ENCODE measurements at regions not wholly inside any gene's neighbourhood (a gene's known extent, or its start where the extent isn't known, plus 50 kb on each side); places are given as distances from the start of the nearest gene placed in this dataset.

DNA sequence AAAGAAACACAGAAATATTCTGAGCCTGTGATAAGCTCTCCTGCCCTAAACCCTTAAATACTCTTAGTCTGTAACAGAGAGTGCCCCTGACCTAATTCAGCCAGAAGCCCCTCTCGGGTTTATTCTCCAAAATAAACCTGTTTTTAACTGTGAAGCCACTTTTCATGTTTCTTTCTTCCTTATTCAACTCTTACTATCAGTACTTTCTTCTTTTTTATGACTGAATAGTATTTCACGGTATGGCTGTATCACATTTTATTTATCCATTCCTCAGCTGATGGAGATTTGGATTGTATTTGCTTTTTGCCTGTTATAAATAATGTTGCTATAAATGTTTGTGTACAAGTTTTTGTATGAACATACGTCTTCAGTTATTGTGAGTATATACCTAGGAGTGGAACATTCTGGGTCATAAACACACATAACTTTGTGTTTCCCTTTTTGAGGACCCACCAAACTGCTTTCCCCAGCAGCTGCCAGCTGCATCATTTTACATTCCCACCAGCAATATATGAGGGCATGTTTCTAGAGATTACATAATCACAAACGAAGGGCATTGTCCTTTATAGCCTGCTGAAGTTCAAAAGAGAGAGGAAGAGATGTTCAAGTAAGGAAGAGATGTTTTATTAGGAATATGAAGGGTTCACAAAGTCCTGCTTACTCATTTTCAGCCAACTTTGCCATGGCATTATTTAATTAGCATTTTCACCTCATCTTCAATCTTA lies 199.4 kb upstream of the NUDT4 start:
- H3K27me3 ChIP-seq (ENCODE audit: control insufficient read depth, insufficient read depth, low read length), result no peaks in the 10 kb centered on the region
- H3K4me3 ChIP-seq (ENCODE audit: low read length), result no peak overlapping the region
- no peaks in the 10 kb centered on the region for H3K9me3 ChIP-seq (ENCODE audit: control insufficient read depth, insufficient read depth, low read length)
- no peaks in the 10 kb centered on the region for H3K4me1 ChIP-seq (ENCODE audit: control insufficient read depth, insufficient read depth, low read length)
- no CpG with 5 or more reads among the region's 4 CpGs for WGBS (ENCODE audit: insufficient coverage, insufficient read length)
- no peak for DNase-seq (ENCODE audit: low read depth, low spot score)
- H3K27ac ChIP-seq (ENCODE audit: low read length), result no peak overlapping the region
- H3K36me3 ChIP-seq (ENCODE audit: control insufficient read depth, insufficient read depth, low read length), result no peaks in the 10 kb centered on the region

DNA sequence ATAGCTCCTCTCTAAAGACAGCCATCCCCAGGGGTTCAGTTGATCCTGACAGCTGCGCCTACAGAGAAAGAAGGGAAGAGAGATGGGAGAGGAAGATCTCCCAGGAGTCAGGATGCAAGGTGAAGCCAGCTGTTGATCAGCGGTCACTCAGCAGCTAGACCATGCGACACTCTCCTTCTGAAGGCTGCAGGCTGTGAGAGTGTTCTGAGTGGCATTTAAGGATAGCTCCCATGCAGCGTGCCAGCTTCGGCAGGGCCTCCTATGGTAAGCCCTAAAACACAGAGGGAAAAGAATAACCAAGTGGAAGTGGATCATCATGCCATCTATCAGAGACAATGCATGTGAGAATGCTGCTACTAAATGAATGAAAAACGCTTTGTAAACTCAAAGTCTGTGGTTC lies 197.9 kb upstream of the NUDT4 start:
- Histone ChIP-seq H3K36me3 (ENCODE audit: control insufficient read depth, insufficient read depth, low read length) (no peaks in the 10 kb centered on the region), H3K27me3 (ENCODE audit: control insufficient read depth, insufficient read depth, low read length) (no peaks in the 10 kb centered on the region), H3K4me1 (ENCODE audit: control insufficient read depth, insufficient read depth, low read length) (no peaks in the 10 kb centered on the region), H3K27ac (ENCODE audit: low read length) (no peak overlapping the region), H3K4me3 (ENCODE audit: low read length) (no peak overlapping the region), H3K9me3 (ENCODE audit: control insufficient read depth, insufficient read depth, low read length) (no peaks in the 10 kb centered on the region)
- no peak for DNase-seq (ENCODE audit: low read depth, low spot score)
- no CpG with 5 or more reads among the region's 6 CpGs for WGBS (ENCODE audit: insufficient coverage, insufficient read length)

DNA sequence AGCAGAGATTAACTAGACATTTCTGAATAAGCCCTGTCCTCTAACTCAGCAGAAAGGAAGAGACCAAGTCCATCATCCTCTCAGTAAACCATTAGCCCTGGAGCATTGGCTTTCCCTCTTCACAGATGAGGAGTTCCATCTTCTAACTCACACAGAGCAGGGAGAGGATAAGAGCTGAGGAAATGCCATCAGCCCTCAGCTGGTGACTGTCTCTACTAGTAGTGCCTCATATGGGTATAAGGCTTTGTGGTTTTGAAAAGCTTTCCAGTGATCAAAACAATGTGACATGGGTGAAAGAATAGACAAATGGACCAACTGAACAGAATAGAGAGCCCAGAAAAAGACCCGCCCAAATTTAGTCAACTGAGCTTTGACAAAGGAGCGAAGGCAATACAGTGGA lies 197.2 kb upstream of the NUDT4 start:
- no peaks in the 10 kb centered on the region for H3K36me3 ChIP-seq (ENCODE audit: control insufficient read depth, insufficient read depth, low read length)
- no peak overlapping the region for H3K27ac ChIP-seq (ENCODE audit: low read length)
- no peaks in the 10 kb centered on the region for H3K9me3 ChIP-seq (ENCODE audit: control insufficient read depth, insufficient read depth, low read length)
- DNase-seq (ENCODE audit: low read depth, low spot score), result no peak
- no peaks in the 10 kb centered on the region for H3K4me1 ChIP-seq (ENCODE audit: control insufficient read depth, insufficient read depth, low read length)
- no peaks in the 10 kb centered on the region for H3K27me3 ChIP-seq (ENCODE audit: control insufficient read depth, insufficient read depth, low read length)
- no CpG with 5 or more reads among the region's 2 CpGs for WGBS (ENCODE audit: insufficient coverage, insufficient read length)
- H3K4me3 ChIP-seq (ENCODE audit: low read length), result no peak overlapping the region

DNA sequence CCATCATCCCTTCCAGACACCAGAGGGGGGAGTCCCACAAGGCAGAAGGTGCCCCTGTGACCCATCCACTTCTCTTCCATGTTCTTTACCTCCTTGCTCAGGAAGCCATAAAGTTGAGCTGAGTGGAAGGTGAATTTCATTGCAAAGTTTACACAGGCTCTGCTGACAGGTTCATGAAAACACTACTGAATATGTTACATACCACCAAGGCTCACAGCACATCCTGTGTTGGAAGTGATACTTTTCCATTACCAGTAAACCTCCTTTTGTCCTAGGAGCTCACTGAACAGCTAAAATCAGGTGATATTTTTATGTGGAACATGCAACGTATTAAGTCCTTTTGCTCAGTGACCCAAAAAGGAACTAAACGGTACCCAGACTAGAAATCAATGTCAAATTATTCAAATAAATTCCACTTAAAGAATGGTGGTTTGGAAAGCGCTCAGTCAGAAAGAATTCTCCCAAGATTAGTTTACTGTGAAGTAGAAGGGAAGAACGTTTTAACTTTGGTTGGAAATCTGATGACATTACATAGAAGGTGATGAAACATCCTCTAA lies 196.2 kb upstream of the NUDT4 start:
- no peaks in the 10 kb centered on the region for H3K36me3 ChIP-seq (ENCODE audit: control insufficient read depth, insufficient read depth, low read length)
- no peaks in the 10 kb centered on the region for H3K27me3 ChIP-seq (ENCODE audit: control insufficient read depth, insufficient read depth, low read length)
- H3K9me3 ChIP-seq (ENCODE audit: control insufficient read depth, insufficient read depth, low read length), result no peaks in the 10 kb centered on the region
- no CpG with 5 or more reads among the region's 4 CpGs for WGBS (ENCODE audit: insufficient coverage, insufficient read length)
- H3K4me1 ChIP-seq (ENCODE audit: control insufficient read depth, insufficient read depth, low read length), result no peaks in the 10 kb centered on the region
- no peak overlapping the region for H3K27ac ChIP-seq (ENCODE audit: low read length)
- no peak for DNase-seq (ENCODE audit: low read depth, low spot score)
- no peak overlapping the region for H3K4me3 ChIP-seq (ENCODE audit: low read length)

DNA sequence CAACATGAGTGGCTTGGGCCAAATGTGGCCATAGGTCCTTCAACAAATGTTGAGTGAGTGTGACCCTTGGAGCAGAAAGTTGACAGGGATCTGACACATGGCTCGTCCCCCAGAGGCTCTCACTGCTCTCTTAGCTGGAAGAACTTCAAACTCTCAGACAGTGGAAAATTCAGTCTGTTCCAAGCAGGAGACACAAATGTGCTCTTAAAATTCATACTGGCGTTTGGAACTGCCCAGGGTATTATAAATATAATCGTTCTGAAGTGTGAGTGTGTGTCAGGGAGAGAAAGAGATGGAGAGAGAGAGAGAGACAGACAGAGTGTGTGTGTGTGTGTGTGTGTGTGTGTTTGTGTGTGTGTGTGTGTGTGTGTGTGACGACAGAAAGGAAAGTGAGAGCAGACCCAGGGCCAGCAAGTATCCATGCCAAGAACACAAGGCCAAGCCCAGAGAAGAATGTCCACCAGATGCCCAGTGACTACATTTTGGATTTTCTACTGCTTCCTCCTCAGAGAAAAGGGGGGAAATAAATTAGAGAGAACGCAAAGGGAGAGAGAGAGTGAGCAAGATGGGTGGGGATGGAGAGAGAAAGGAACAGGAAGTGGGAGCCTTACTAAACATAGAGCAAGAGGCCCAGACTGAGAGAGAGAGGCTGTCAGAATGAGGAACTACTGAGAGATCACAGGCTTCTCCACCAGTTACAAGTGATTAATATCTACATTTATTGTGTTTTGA lies 193.6 kb upstream of the NUDT4 start:
- H3K4me1 ChIP-seq (ENCODE audit: control insufficient read depth, insufficient read depth, low read length), result no peaks in the 10 kb centered on the region
- no peak overlapping the region for H3K4me3 ChIP-seq (ENCODE audit: low read length)
- WGBS (ENCODE audit: insufficient coverage, insufficient read length), result no CpG with 5 or more reads among the region's 5 CpGs
- DNase-seq (ENCODE audit: low read depth, low spot score), result no peak
- no peaks in the 10 kb centered on the region for H3K27me3 ChIP-seq (ENCODE audit: control insufficient read depth, insufficient read depth, low read length)
- H3K27ac ChIP-seq (ENCODE audit: low read length), result no peak overlapping the region
- H3K9me3 ChIP-seq (ENCODE audit: control insufficient read depth, insufficient read depth, low read length), result no peaks in the 10 kb centered on the region
- H3K36me3 ChIP-seq (ENCODE audit: control insufficient read depth, insufficient read depth, low read length), result no peaks in the 10 kb centered on the region

DNA sequence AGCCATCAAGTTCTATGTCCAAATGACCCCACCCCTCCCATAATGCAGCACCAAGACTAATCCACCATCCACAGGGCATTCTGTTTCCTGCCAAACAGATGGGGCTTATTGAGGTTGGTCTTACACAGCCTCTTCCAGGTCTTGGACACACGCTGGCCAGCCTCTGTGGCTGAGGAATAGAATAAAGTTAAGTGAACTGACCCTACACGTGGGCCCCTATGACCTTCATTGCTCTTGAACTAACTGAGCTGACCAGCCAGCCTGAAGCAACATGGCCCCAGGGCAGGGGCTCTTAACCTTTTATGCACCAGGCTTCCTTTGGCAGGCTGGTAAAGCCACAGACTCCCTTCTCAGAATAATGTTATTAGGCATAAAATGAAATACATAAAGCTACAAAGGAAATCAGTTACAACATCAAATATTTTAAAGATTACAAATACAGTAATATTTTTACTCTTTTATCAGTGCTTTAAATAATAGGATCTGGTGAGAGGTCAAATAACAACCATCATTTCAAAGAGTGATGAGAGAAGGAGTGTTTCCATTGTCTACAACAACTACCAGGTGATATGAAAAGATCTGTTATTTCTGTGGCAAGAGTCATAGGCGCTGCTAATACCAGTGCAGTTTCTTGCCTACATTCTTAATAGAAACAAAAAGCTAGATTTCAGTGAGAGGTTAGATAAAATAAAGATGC lies 192.9 kb upstream of the NUDT4 start:
- no peaks in the 10 kb centered on the region for H3K36me3 ChIP-seq (ENCODE audit: control insufficient read depth, insufficient read depth, low read length)
- no peak overlapping the region for H3K27ac ChIP-seq (ENCODE audit: low read length)
- no peaks in the 10 kb centered on the region for H3K9me3 ChIP-seq (ENCODE audit: control insufficient read depth, insufficient read depth, low read length)
- no peaks in the 10 kb centered on the region for H3K27me3 ChIP-seq (ENCODE audit: control insufficient read depth, insufficient read depth, low read length)
- H3K4me1 ChIP-seq (ENCODE audit: control insufficient read depth, insufficient read depth, low read length), result no peaks in the 10 kb centered on the region
- no CpG with 5 or more reads among the region's 3 CpGs for WGBS (ENCODE audit: insufficient coverage, insufficient read length)
- DNase-seq (ENCODE audit: low read depth, low spot score), result no peak
- H3K4me3 ChIP-seq (ENCODE audit: low read length), result no peak overlapping the region

DNA sequence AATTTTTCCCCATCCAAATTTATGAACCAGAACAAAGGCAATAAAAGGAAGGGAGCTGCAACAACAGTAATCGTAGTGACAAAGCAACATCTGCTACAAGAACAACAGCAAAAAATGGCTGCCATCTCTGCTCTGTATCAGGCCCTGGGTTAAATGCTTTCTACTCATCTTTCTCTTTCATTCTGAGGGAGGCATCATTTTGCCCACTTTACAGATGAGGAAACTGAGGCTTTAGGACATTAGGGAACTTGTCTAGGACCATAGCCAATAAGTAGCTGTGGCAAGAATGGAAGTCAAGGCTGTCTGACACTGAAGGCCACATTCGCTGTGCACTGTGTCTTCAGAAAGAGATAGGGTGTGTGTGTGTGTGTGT lies 192.4 kb upstream of the NUDT4 start:
- Histone ChIP-seq H3K27ac (ENCODE audit: low read length) (no peak overlapping the region), H3K36me3 (ENCODE audit: control insufficient read depth, insufficient read depth, low read length) (no peaks in the 10 kb centered on the region), H3K27me3 (ENCODE audit: control insufficient read depth, insufficient read depth, low read length) (no peaks in the 10 kb centered on the region), H3K9me3 (ENCODE audit: control insufficient read depth, insufficient read depth, low read length) (no peaks in the 10 kb centered on the region), H3K4me1 (ENCODE audit: control insufficient read depth, insufficient read depth, low read length) (no peaks in the 10 kb centered on the region), H3K4me3 (ENCODE audit: low read length) (no peak overlapping the region)
- WGBS (ENCODE audit: insufficient coverage, insufficient read length), result no CpG with 5 or more reads among the region's 2 CpGs
- DNase-seq (ENCODE audit: low read depth, low spot score), result no peak

DNA sequence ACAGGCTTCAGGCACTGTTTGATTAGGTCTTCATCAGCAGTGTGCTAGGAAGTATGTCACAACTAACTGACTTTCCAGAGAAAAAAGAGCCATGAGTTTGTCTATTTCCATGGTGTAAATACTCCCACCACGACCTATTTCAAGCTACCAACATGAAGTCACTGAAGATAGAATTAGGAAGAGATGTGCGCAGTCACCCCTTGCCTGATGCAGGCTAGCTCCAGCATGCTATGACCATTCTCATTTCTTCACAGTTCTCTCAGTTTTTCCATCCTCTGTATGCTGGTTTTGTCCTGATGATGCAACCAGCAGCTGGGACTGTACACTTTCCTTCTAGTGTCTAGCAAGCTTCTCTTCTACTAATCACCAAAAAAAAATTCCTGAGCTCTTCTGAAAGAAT lies 191.6 kb upstream of the NUDT4 start:
- no peak overlapping the region for H3K4me3 ChIP-seq (ENCODE audit: low read length)
- H3K36me3 ChIP-seq (ENCODE audit: control insufficient read depth, insufficient read depth, low read length), result no peaks in the 10 kb centered on the region
- no CpG with 5 or more reads among the region's 2 CpGs for WGBS (ENCODE audit: insufficient coverage, insufficient read length)
- no peaks in the 10 kb centered on the region for H3K9me3 ChIP-seq (ENCODE audit: control insufficient read depth, insufficient read depth, low read length)
- no peaks in the 10 kb centered on the region for H3K27me3 ChIP-seq (ENCODE audit: control insufficient read depth, insufficient read depth, low read length)
- DNase-seq (ENCODE audit: low read depth, low spot score), result no peak
- H3K27ac ChIP-seq (ENCODE audit: low read length), result no peak overlapping the region
- H3K4me1 ChIP-seq (ENCODE audit: control insufficient read depth, insufficient read depth, low read length), result no peaks in the 10 kb centered on the region

DNA sequence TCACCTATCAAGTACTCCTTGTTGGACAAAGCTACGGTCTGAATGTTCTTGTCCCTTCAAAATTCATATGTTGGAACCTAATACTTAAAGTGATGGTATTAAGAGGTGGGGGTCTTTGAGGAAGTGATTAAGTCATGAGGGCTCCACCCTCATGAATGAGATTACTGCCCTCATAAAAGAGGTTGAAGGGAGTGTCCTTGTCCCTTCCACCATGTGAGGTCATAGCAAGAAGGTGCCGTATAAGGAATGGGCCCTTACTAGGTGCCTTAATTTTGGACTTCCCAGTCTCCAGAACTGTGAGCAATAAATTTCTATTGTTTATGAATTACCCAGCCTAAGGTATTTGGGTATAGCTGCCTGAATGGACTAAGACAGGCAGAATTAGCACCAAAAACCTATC lies 191.1 kb upstream of the NUDT4 start:
- Histone ChIP-seq H3K9me3 (ENCODE audit: control insufficient read depth, insufficient read depth, low read length) (no peaks in the 10 kb centered on the region), H3K4me1 (ENCODE audit: control insufficient read depth, insufficient read depth, low read length) (no peaks in the 10 kb centered on the region), H3K4me3 (ENCODE audit: low read length) (no peak overlapping the region), H3K27me3 (ENCODE audit: control insufficient read depth, insufficient read depth, low read length) (no peaks in the 10 kb centered on the region), H3K36me3 (ENCODE audit: control insufficient read depth, insufficient read depth, low read length) (no peaks in the 10 kb centered on the region), H3K27ac (ENCODE audit: low read length) (no peak overlapping the region)
- no CpG with 5 or more reads among the region's 2 CpGs for WGBS (ENCODE audit: insufficient coverage, insufficient read length)
- DNase-seq (ENCODE audit: low read depth, low spot score), result no peak

DNA sequence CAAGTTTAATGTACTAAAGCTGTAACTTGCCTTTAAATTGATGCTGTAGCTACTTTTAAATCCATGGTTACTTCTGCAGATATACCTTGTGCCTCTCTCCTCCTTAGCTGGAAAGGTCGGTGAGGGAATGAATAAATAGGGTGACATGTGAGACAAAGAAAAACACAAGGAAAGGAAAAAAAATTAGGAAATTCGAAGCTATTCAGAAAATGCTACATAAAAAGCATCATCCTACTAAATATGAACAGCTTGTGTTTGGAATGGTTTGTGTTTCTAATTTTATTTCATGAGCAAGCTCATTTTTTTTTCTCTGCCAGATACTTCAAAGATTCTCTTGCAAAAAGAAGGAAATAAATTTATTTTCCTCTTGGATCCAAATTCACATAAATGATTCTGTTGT lies 186.3 kb upstream of the NUDT4 start:
- no peak for DNase-seq (ENCODE audit: low read depth, low spot score)
- H3K4me3 ChIP-seq (ENCODE audit: low read length), result no peak overlapping the region
- H3K9me3 ChIP-seq (ENCODE audit: control insufficient read depth, insufficient read depth, low read length), result no peaks in the 10 kb centered on the region
- no peaks in the 10 kb centered on the region for H3K4me1 ChIP-seq (ENCODE audit: control insufficient read depth, insufficient read depth, low read length)
- no peaks in the 10 kb centered on the region for H3K36me3 ChIP-seq (ENCODE audit: control insufficient read depth, insufficient read depth, low read length)
- no CpG with 5 or more reads among the region's 2 CpGs for WGBS (ENCODE audit: insufficient coverage, insufficient read length)
- H3K27me3 ChIP-seq (ENCODE audit: control insufficient read depth, insufficient read depth, low read length), result no peaks in the 10 kb centered on the region
- no peak overlapping the region for H3K27ac ChIP-seq (ENCODE audit: low read length)

All from iPS DF 6.9 (cell line).